ENCODE measurements at regions not wholly inside any gene's neighbourhood (a gene's known extent, or its start where the extent isn't known, plus 50 kb on each side); places are given as distances from the start of the nearest gene placed in this dataset.

DNA sequence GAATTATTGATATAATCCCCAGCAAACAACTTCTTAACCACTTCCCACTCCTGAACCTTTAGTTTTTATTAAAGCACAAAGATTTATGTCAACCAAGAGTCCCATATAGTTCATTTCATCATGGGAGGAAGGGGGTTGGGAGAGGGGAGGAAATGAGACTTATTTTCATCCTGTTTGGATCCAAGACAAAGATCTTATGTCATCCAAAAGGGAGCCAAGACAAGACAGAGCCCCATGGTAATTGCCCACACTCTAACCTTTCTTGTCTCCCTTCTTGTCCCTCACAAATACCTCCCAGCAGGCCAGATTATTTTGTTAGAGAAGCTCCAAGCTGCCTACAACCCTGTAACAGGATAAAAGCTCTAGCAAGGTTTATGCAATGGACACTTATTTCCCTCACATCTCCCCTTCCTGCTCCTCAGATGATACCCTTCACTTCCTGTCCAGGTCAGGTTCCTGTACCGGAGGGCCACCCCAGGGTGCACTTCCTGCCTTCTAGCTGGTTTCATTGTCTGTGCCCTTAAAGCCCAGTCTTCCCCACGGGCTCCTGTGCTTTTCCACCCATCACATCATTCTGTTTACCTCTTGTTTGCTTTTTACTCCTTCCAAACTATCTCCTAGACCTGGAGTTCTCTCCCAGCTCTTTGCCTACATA lies 123.7 kb upstream of the MDM1 start:
- no peak for TF ChIP-seq BHLHE40 (IDR thresholded peaks at IDR 0.05; ENCODE audit: borderline replicate concordance)
- TF ChIP-seq TARDBP (IDR thresholded peaks at IDR 0.05): no peak
- TF ChIP-seq SUZ12 (IDR thresholded peaks at IDR 0.05): no peak
- TF ChIP-seq FOXK2 (IDR thresholded peaks at IDR 0.05): no peak
- TF ChIP-seq ELF4 (IDR thresholded peaks at IDR 0.05): no peak
- no peak for TF ChIP-seq HDGF (IDR thresholded peaks at IDR 0.05; ENCODE audit: borderline replicate concordance)
- no peak for TF ChIP-seq SP1 (IDR thresholded peaks at IDR 0.05)
- TF ChIP-seq NFRKB (IDR thresholded peaks at IDR 0.05): no peak
